ENCODE measurements at regions not wholly inside any gene's neighbourhood (a gene's known extent, or its start where the extent isn't known, plus 50 kb on each side); places are given as distances from the start of the nearest gene placed in this dataset.
"Not testable (repeated sequence)": the region's sequence is repeated elsewhere in the genome, so short reads cannot be mapped to it uniquely, and the experiment has no call there.

DNA sequence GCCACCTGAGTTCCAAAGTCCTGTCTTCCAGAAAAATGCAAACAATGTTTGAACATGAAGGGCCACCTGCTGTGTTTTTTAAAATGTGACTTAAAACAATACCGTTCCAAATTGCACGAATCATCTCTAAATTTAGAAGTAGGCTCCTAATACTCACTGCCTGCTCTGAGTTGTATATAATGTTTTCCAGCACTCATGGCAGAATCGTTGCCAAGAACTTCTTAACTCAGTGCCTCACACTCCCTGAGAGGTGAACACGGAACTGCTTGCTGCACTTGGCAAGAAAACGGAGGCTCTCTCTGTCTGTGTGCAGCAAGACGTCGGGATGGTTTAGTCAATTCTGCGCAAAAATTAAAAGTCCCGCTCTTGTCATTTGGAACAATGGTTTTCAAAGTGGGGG is 757.3 kb upstream of the AUTS2 start:
- no peaks in the 10 kb centered on the region for H3K27me3 ChIP-seq (ENCODE audit: control insufficient read depth, insufficient read depth, low read length)
- no peaks in the 10 kb centered on the region for H3K36me3 ChIP-seq (ENCODE audit: control insufficient read depth, insufficient read depth, low read length)
- no peak overlapping the region for H3K4me3 ChIP-seq (ENCODE audit: low read depth, low read length)
- TF ChIP-seq, protein P1, sequence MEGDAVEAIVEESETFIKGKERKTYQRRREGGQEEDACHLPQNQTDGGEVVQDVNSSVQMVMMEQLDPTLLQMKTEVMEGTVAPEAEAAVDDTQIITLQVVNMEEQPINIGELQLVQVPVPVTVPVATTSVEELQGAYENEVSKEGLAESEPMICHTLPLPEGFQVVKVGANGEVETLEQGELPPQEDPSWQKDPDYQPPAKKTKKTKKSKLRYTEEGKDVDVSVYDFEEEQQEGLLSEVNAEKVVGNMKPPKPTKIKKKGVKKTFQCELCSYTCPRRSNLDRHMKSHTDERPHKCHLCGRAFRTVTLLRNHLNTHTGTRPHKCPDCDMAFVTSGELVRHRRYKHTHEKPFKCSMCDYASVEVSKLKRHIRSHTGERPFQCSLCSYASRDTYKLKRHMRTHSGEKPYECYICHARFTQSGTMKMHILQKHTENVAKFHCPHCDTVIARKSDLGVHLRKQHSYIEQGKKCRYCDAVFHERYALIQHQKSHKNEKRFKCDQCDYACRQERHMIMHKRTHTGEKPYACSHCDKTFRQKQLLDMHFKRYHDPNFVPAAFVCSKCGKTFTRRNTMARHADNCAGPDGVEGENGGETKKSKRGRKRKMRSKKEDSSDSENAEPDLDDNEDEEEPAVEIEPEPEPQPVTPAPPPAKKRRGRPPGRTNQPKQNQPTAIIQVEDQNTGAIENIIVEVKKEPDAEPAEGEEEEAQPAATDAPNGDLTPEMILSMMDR (IDR thresholded peaks at IDR 0.05; ENCODE audit: insufficient read depth, low read length, severe bottlenecking), result no peak
- FAIRE-seq (no peak), DNase-seq (ENCODE audit: low read depth) (no peak)

DNA sequence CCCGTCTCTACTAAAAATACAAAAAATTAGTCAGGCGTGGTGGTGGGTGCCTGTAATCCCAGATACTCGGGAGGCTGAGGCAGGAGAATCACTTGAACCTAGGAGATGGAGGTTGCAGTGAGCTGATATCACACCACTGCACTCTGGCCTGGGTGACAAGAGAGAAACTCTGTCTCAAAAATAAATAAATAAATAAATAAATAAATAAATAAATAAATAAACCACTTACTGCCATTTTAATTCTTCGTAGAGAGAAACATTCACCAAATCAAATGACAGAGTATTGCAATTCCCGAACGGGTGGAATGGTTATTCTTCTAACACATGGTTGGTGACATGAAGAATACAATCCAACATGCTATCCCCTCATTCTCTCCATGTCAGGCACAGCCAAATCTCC is 754.3 kb upstream of the AUTS2 start:
- not testable (repeated sequence) for FAIRE-seq; DNase-seq (ENCODE audit: low read depth); H3K36me3 ChIP-seq (ENCODE audit: control insufficient read depth, insufficient read depth, low read length); H3K27me3 ChIP-seq (ENCODE audit: control insufficient read depth, insufficient read depth, low read length); H3K4me3 ChIP-seq (ENCODE audit: low read depth, low read length)

DNA sequence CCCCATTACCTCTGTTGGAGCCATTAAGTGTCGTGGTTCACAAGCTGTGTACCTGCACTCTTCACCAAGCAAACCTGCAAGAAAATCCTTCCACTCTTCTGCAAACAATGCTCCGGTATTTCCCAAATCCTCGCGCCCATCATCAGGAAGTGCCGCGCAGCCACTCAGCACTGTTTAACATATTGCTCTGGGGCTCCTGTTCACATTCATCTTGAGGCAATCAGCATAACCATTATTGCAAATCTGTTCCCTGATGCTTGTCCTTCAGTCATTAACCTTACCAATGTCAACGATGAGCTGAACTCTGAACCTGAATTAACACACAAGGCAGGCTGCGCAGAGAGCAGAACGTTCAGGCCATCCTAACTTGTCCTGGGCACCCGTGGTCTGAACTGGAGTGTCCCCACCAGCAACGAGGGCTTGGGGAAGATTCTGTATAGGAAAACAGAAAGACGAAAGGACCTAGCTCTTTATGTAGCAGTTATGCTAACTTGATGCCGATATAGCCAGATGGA is 751.4 kb upstream of the AUTS2 start:
- H3K4me3 ChIP-seq (ENCODE audit: low read depth, low read length), result no peak overlapping the region
- H3K36me3 ChIP-seq (ENCODE audit: control insufficient read depth, insufficient read depth, low read length), result no peaks in the 10 kb centered on the region
- no peak for DNase-seq (ENCODE audit: low read depth)
- TF ChIP-seq, protein P1 (IDR thresholded peaks at IDR 0.05; ENCODE audit: insufficient read depth, low read length, severe bottlenecking), result no peak
- no peak for FAIRE-seq
- no peaks in the 10 kb centered on the region for H3K27me3 ChIP-seq (ENCODE audit: control insufficient read depth, insufficient read depth, low read length)

DNA sequence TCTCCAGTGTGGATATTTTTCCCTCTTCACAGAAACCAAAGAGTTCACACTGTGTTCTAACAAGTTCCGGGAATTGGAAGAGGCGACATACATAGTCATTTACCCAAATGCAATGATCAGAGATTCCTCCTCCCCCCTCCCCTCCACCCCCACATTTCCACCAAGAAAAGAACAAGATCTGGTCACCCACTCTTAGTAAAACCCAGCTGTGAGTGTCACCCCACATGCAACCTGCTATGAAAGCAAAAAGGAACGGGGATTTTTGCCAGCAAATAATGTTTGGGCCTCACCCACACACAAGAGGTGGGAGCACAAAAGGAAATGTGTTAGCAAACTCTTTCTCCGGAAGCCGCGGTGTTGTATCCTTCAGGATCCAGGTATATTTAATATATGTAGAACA is 745.0 kb upstream of the AUTS2 start:
- no peak for FAIRE-seq

DNA sequence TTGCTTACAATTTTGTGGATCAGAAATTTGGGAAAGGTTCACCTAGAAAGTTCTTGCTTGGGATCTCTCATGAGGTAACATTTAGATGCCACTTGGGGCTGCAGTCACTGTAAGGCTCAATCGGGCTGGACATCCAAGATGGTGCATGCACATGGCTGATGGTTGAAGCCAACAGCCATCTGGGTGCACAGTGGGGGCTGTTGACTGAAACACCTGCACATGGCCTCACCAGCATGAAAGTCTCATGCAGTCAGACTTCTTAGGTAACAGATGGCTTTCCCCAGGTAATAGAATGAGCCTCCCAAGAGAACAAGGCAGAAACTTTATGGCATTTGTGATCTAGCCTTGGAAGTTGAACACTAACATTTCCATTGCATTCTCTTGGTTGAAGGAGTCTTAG is 740.7 kb upstream of the AUTS2 start:
- no peaks in the 10 kb centered on the region for H3K27me3 ChIP-seq (ENCODE audit: control insufficient read depth, insufficient read depth, low read length)
- TF ChIP-seq, protein P1 (IDR thresholded peaks at IDR 0.05; ENCODE audit: insufficient read depth, low read length, severe bottlenecking), result no peak
- no peak overlapping the region for H3K4me3 ChIP-seq (ENCODE audit: low read depth, low read length)
- no peaks in the 10 kb centered on the region for H3K36me3 ChIP-seq (ENCODE audit: control insufficient read depth, insufficient read depth, low read length)
- DNase-seq (ENCODE audit: low read depth), result no peak
- no peak for FAIRE-seq

More for the DNA sequence above, 745.0 kb upstream of the AUTS2 start:
- Histone ChIP-seq H3K4me3 (ENCODE audit: low read depth, low read length) (no peak overlapping the region), H3K36me3 (ENCODE audit: control insufficient read depth, insufficient read depth, low read length) (no peaks in the 10 kb centered on the region), H3K27me3 (ENCODE audit: control insufficient read depth, insufficient read depth, low read length) (no peaks in the 10 kb centered on the region)
- TF ChIP-seq, protein P1 (IDR thresholded peaks at IDR 0.05; ENCODE audit: insufficient read depth, low read length, severe bottlenecking), result no peak
- DNase-seq (ENCODE audit: low read depth), result no peak

DNA sequence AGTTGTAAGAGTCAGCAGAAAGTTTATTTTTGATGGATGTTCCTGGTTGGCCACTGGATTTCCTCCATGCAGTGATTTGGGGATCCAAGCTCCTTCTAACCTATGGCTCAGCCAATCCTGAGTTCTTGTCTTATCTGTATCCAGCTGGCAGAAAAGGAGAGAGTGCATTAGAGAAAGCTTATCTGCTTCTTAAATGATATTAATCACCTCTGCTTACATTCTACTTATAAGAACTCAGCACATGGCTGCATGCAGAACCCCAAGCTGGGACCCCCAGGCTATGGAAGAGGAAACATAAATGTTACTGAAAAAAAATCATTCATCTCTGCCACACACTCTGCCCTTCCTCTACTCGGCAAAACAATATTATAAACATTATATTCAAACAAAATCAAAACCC is 739.8 kb upstream of the AUTS2 start:
- no peaks in the 10 kb centered on the region for H3K27me3 ChIP-seq (ENCODE audit: control insufficient read depth, insufficient read depth, low read length)
- FAIRE-seq, result no peak
- no peaks in the 10 kb centered on the region for H3K36me3 ChIP-seq (ENCODE audit: control insufficient read depth, insufficient read depth, low read length)
- TF ChIP-seq, protein P1 (IDR thresholded peaks at IDR 0.05; ENCODE audit: insufficient read depth, low read length, severe bottlenecking), result no peak
- H3K4me3 ChIP-seq (ENCODE audit: low read depth, low read length), result no peak overlapping the region
- DNase-seq (ENCODE audit: low read depth), result no peak
